ENCODE measurements at regions not wholly inside any gene's neighbourhood (a gene's known extent, or its start where the extent isn't known, plus 50 kb on each side); places are given as distances from the start of the nearest gene placed in this dataset.

GRCh38 chr4:22957774-22958309, 265.1 kb downstream of the GBA3 start:
- TF ChIP-seq CTCF (IDR thresholded peaks at IDR 0.05; ENCODE audit: low read depth, low read length, poor library complexity, severe bottlenecking) (no peak), EZH2phosphoT487 (IDR thresholded peaks at IDR 0.05; ENCODE audit: borderline replicate concordance, low read length) (no peak)
